ENCODE measurements at regions not wholly inside any gene's neighbourhood (a gene's known extent, or its start where the extent isn't known, plus 50 kb on each side); places are given as distances from the start of the nearest gene placed in this dataset.

DNA sequence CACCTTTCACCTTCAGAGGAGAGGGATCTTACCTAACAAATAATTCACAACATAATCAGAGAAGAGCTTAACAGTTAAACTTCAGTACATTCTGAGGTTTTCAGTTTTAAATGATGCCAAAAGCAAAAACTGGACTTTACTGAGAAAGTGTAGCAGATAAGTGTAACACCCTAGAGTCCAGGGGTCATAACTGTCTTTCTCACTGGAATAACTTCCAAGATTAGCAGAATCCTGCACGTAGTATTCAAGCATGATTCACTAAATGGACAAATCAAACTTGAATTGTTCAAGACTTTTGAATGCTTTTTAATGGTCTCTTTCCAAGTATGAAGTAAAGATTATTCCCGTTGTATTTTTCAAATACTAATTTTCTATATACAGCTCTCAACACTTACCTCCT lies 180.1 kb upstream of the NREP start:
- TF ChIP-seq CTCF (IDR thresholded peaks at IDR 0.05; ENCODE audit: insufficient read depth, missing control alignments) = no peak
- FAIRE-seq = no peak
- DNase-seq (ENCODE audit: insufficient read length, low spot score) = no peak

GRCh38 chr5:111935835-111936234 lies 178.8 kb upstream of the NREP start:
- FAIRE-seq (no peak), DNase-seq (ENCODE audit: insufficient read length, low spot score) (no peak)
- no peak for TF ChIP-seq CTCF (IDR thresholded peaks at IDR 0.05; ENCODE audit: insufficient read depth, missing control alignments)

GRCh38 chr5:111935009-111935408 lies 178.0 kb upstream of the NREP start:
- TF ChIP-seq CTCF (IDR thresholded peaks at IDR 0.05; ENCODE audit: insufficient read depth, missing control alignments) = no peak
- FAIRE-seq (no peak), DNase-seq (ENCODE audit: insufficient read length, low spot score) (no peak)

DNA sequence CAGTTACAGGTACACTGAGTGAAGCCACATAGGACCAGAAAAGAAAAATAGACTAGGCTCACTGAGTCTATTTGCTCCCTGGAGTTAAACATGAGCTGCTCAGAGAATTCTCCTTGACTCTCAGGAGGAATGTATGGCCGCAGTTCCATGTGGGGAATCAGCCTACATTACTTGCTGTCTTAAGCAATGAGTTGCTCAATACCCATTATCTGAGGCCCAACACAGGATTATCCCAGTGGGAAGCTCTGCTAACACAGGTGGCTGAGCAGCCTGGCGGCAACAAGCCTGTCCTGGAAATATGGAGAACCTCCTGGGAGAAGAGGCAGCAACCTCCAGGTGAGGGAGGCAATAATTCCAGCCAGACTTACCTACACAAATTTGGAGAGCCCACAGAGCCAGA lies 177.5 kb upstream of the NREP start:
- DNase-seq (ENCODE audit: insufficient read length, low spot score) = no peak
- TF ChIP-seq CTCF (IDR thresholded peaks at IDR 0.05; ENCODE audit: insufficient read depth, missing control alignments) = no peak
- FAIRE-seq = no peak

GRCh38 chr5:111933086-111933485 lies 176.1 kb upstream of the NREP start:
- DNase-seq (ENCODE audit: insufficient read length, low spot score) = no peak
- FAIRE-seq = no peak
- no peak for TF ChIP-seq CTCF (IDR thresholded peaks at IDR 0.05; ENCODE audit: insufficient read depth, missing control alignments)

DNA sequence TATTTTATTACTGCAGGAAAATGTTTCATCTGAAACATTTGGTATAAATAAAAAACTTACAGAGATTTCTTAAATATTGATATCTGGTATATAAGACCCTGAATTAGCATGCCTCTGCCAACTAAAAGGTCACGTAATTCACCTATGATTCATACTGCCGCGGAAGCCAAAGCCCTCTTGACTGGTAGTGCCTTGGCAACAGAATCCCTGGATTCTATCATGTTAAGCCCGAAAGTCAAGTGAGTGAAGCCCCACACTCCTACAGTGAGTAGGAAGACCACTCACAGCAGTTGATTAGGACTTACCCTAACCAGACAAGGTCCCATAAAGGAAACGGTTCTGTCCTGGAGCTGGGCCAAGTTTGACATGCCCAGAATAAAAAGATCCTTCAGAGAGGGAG lies 175.6 kb upstream of the NREP start:
- FAIRE-seq = no peak
- TF ChIP-seq CTCF (IDR thresholded peaks at IDR 0.05; ENCODE audit: insufficient read depth, missing control alignments) = no peak
- no peak for DNase-seq (ENCODE audit: insufficient read length, low spot score)

GRCh38 chr5:111932199-111932598 lies 175.2 kb upstream of the NREP start:
- DNase-seq (ENCODE audit: insufficient read length, low spot score) (no peak), FAIRE-seq (no peak)
- TF ChIP-seq CTCF (IDR thresholded peaks at IDR 0.05; ENCODE audit: insufficient read depth, missing control alignments) = no peak
